Stimulated activated CD4-positive, alpha-beta T cell treated with anti-CD3 and anti-CD28 coated beads, TNF-alpha, amount 100 ng/mL, for 24 hours (primary cell): ENCODE measurements at regions not wholly inside any gene's neighbourhood (a gene's known extent, or its start where the extent isn't known, plus 50 kb on each side); places are given as distances from the start of the nearest gene placed in this dataset.

Experiments used
- DNase-seq, 3 experiments: peaks; one replicate each; pipeline ENCODE4 v3.0.0-alpha.2; 2020; ENCODE audit warnings: low read depth in 3 of 3

DNA sequence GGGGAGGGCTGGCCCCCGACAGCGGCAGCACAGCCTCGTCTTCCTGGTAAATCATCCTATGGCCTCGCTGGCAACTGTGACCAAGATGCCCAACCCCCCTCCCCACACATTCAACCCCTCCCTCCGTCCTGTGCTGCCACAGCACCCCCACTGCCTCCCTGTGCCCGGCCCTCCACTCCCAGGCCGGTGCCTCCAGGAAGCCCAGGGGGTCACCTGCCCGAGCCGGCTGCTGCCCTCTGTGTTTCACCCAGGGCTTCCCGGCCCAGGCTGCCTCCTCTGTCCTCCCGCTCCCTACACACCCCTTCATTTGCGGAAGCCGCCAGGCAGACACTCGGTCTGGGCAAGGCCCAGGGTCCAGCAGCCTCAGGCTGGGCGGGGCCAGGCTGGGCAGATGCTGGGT lies 188.6 kb downstream of the RBFOX3 start:
- DNase-seq: no peak

DNA sequence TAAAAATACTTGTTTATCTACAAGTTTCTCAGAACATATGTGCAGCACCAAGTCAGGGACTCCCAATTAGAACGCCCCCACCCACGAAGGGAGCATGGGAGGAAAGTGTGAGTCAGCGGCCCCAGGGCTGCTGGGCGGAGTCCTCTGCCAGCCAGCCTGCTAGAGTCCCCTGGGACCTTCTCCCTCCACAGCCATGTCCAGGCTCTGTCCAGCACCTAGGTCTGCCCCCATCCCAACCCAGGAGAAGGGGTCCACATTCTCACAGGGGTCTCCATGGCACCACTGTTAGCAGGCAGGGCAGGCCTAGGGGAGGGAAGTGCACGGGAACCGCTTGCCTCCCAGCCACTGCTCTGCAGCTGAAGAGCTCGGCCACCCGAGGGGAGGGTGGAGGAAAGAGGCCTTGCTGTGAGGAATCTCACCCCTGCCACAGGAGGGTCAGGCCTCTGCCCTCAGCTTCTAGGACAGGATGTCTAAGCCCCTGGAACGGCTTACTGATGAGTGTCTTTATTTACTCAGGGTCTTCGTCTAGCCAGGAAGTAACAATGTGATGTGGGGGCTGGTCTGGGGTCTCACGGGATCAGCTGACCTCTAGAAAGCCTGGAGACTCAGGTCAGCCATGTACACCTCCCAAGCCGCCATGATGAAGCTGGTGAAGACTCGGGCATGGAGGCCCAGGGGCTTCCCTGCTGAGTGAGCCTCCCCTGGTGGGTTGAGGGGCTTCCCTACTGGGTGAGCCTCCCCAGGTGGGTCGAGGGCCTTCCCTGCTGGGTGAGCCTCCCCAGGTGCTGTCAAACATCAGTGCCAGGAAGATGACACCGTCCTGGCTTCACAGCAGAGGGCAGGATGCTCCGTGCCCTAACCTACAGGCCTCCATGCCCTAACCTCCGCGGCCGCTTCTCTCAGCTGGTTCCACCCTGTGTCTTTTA lies 190.3 kb downstream of the RBFOX3 start:
- DNase-seq: peak in 2 of 3 experiments; percentile 8 to 53

DNA sequence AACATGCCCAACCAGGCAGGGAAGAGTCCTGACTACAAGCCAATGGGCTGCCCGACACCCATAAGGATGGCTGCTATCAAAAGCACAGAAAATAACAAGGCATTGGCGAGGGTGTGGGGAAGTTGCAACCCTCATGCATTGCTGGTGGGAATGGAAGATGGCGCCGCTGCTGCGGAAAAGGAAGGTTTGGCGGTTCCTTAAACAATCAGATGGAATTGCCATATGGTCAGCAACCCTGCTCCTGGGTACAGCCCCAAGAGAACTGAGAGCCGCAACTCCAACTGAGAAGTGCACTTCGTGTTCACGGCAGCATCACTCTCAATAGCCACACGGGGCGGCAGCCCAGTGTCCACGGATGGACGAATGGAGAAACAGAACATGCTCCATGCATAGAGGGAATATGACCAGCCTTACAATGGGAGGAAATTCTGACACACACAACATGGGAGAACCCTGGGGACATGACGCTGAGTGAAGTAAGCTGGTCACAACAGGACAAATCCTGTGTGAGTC lies 193.3 kb downstream of the RBFOX3 start:
- DNase-seq: no peak

DNA sequence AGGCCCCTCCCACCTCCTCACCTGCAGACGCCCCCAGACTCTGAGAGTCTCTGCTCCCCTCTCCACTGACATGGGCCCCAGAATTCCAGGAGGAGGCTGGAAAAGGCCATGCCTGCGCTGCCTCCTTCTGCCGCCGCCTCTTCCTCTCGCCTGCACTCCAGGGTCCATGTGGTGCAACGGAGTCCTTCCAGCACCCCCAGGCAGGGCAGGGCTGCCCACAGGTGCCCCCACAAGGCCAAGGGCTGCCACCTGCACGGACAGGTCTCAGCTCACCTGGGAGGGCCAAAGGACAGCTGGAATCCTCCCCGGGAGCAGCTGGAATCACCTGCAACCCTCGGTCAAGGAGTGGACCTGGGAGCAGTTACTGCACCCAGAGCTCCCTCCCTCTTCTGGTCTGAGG lies 194.9 kb downstream of the RBFOX3 start:
- no peak for DNase-seq

DNA sequence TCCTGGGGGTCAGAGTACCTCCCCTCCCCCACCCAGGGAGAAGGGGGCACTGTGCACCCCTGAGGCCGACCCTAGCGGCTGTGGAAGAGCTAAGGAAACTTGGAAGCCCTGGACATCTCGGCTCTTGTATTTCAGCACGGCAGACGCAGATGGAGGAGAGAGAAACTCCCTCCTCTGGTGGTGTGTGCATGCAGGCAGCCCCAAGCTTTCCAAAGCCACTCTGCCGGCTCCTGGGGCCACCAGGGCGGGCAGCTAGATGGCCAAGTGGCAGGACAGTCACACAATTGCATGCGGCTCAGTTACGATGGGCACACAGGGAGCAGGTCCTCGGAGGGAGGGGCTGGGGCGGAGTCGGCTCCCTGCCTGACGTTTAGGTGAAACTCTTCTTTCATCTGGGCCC lies 195.5 kb downstream of the RBFOX3 start:
- no peak for DNase-seq

DNA sequence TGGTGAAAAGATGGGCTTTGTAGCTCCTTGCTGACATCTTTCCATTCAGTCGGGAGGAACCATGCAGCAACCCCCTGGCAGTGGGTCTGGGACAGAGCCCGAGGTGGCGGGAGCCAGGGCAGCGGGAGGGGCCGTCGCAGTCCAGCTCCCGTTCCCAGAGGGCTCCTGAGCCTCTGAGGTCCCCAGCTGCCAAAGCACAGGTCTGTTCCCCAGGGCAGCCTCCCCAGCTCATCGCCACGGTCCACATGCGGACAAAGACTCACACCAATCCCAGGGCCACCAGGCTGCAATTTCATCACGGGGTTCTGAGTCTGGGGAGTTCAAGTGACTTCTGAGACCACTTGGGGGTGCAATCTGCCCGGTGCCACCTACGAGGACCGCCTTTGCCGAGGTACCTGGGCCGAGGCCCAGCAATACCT lies 196.0 kb downstream of the RBFOX3 start:
- no peak for DNase-seq

DNA sequence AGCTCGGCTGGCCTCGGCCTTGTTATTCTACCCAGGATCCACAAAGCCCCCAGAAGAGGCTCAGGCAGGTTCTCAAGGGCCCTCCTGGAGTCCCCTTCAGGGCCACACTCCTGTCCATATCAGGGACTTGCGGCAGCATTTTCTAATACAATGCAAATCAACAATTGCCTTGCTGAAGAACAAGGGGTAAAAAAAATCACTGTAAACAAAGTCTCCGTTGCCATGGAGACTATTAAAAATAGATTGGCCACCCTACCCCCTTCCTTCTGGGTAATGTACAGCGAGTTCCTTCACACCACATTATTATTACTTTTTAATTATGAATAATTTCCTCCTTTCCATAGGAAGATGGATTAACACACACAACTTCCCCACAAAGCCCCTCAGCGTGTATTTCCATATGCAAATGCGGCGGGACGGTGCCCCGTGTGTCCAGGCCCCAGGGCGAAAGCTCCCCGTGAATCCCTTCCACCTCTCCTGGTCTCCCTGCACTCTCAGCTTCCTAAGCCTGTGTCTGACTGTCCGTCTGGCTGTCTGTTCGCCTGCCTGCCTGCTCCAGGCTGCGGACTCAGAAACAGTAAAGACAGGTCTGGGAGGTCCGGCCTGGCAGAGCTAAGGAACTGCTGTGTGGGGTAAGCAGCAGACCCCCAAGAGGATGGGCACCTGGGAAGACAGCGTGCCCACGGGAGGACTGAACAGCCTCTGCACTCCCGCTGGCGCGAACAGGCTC lies 196.6 kb downstream of the RBFOX3 start:
- no peak for DNase-seq

DNA sequence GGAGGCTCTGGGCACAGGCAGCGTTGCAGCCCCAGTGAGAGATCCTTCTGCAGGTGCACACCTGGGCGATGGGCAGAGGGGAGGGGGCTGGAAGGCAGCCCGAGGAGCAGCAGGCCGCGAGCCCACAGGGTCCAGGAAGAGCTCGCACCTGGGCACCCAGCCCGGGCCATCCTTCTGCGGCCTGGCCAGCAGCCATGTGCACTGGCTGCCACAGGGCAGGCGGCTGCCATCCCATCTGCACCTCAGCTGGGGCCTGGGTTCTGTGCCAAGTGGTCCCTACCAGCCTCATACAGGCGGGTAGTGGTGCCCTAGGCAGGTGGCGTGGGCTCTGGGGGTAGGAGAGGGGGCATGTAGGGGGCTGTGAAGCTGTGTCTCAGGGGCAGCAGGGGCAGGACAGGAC lies 197.2 kb downstream of the RBFOX3 start:
- DNase-seq: no peak

DNA sequence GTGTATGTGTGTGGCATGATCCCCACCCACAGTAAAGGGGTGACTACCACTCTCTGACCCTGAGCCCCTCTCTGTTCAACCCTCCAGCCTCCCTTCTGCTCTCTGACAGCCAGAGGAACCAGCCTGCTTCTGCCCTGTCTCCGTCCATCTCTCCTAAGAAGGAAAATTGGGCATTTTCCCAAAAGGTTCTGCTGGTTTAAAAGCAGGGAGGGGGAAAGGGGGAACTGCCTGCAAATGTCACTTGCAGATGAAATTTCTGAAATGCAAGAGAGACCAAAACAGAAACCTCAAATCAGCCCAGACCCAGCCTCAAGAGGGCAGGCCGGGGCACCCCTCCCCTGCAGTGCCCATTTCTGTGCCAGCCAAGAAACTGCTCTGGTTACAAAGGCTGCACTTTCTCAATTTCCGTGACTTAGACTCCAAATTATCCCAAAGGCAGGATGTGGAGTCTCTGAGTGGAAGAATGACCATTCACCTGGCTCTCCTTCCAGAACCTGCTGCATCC lies 197.9 kb downstream of the RBFOX3 start:
- no peak for DNase-seq

DNA sequence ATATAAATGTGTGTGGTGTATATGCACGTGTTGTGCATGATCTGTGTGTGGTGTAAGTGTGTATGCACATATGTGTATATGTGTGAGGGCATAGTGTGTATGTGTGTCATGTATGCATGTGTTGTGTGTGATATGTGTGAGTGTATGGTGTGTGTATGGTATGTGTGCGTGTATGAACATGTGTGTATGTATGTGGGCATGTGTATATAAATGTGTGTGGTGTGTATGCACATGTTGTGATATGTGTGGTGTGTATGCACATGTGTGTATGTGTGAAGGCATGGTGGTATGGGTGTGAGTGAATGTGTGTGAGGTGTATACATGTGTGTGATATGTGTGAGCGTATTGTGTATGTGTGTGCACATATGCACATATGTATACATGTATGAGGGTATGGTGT lies 198.7 kb downstream of the RBFOX3 start:
- DNase-seq: no peak

DNA sequence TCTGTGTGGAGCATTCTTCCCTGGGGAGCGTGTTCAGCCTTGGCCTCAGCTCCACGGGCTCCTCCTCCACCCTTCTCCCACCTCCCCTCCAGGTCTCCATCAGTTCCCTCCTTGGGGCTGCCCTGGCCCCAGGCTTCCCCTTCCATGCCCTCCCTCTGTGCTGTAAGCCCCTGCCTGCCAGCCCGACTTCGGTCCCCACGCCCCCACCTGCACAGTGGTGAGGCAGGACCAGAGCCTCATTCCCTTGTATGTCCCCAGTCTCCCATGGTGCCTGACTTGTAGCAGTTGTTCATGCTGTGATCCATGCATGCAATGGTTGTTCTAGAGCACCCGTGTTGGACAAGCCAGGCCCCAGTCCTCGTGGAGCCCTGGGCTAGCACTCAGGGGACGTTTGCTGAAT lies 199.4 kb downstream of the RBFOX3 start:
- no peak for DNase-seq

DNA sequence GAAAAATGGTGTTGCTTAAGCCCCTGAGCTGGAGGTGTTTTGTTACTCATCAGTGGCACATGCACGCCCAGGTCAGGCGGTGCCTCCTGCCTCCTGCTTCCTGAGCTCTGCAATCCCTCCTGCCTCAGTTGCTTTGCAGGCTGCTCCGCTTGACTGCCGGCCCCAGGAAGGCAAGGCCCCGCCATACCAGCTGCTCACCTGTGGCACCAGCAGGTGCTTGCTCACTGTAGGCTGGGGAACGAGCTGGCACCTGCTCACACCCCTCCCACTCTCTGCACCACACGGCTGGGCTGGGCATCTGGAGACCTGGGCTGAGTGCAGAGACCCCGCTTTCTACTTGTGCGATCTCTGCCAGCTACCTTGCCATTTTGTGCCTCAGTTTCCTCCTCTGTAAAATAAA lies 200.2 kb downstream of the RBFOX3 start:
- DNase-seq: no peak

DNA sequence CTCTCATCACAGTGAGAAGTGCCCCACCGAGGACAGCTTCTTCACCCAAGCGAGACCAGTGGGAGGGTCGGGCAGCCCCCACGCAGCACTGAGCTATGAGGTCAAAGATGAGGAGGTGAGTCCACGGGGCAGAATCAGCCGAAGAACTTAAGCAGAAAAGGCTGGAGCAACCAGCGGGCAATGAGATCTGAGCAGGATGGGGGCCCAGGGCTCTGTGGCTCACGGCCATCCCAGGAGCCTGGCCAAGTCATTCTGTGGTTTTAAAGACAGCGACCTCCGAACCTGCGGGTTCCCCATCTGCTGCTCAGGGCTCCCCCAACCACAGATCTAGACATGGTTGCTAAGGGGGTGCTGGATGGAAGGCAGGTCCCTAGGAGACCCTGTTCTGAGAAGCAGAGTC lies 202.6 kb downstream of the RBFOX3 start:
- no peak for DNase-seq

DNA sequence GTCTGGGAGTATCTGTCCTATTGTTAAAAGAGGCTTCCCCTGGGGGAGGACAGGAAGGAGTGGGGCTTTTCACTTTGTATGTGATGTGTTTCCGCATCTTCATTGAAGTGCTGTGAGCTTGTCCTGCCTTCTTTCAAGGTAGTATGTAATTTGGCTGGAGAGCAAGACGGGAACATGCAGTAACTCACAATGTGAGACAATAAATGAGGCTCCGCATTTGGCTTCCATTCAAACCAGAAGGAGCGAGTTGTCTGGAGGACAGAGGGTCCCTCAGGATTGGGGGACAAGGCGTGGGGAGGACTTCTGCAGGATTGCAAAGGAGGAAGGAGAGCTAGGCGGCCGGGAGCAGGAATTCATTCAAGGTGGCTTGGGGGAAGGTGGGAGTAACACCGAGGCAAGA lies 203.5 kb downstream of the RBFOX3 start:
- no peak for DNase-seq

DNA sequence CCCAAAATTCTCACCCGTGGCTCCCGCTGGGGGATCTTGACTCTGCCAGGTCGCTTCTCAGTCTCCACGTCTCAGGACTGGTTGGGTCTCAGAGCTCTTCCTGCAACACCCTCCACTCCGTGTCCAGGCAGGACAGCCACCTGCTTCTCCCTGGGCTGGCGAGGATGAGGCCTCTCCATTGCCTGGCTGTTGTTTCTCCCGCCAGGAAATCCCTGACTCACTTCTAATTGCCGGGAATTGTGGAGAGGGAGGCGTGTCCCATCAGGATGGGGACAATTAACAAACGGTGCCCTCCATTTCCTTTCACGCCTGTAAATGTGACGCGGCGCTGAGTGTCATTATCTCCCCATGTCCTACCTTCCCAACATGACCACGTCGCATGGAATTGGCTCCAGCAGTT lies 204.5 kb downstream of the RBFOX3 start:
- no peak for DNase-seq

DNA sequence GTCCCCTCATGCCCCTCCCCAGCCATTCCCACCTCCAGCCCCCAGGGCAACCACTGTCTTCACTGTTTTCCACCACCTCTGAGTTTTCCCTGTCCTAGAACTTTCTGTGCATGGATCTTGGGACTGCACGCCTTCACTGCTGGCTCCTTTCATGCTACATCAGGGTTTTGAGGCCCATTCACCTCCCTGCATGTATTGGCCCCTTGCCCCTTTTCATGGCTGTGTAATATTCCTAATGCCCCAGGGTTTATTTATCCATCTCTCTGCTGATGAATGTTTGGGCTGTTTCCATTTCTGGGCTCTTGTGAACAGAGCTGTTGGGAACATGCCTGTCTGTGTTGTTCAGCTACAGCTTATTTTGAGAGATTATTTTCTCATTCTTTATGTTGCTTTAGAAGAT lies 205.0 kb downstream of the RBFOX3 start:
- no peak for DNase-seq

DNA sequence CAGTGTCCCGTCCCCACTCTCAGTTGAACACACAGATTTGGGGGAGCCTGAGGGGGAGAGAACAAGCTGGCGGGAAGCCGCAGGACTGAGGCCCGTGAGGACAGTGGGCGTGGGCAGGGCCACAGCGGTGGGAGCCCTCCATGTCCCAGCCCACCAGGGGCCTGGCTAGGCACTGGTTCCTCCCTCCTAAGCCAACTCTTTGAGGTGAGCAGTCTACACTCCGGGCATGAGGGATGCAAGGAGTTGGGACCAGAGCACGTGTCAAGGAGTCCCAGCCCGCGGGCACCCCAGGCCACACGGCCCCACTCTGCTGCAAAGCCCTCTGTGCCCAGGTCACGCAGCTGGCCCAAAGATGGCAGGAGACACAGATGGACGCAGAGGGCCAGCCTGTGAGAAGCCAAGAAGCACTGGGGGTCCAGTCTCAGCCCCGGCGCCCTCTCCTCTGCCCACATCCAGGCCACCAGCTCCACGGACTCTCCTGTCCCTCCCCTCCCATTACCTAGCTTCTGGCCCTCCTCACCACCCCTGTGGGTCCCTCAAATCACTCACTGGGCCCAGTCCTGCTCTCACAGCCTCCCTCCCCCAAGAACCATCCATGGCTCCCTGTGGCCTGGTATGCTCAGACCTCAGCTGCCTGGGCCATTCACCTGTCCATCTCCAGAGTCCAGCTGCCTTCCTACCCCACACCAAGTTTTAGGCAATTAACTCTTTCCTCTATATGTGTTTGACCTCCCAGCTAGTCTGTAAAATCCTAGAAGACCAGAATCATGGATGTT lies 206.5 kb downstream of the RBFOX3 start:
- no peak for DNase-seq

DNA sequence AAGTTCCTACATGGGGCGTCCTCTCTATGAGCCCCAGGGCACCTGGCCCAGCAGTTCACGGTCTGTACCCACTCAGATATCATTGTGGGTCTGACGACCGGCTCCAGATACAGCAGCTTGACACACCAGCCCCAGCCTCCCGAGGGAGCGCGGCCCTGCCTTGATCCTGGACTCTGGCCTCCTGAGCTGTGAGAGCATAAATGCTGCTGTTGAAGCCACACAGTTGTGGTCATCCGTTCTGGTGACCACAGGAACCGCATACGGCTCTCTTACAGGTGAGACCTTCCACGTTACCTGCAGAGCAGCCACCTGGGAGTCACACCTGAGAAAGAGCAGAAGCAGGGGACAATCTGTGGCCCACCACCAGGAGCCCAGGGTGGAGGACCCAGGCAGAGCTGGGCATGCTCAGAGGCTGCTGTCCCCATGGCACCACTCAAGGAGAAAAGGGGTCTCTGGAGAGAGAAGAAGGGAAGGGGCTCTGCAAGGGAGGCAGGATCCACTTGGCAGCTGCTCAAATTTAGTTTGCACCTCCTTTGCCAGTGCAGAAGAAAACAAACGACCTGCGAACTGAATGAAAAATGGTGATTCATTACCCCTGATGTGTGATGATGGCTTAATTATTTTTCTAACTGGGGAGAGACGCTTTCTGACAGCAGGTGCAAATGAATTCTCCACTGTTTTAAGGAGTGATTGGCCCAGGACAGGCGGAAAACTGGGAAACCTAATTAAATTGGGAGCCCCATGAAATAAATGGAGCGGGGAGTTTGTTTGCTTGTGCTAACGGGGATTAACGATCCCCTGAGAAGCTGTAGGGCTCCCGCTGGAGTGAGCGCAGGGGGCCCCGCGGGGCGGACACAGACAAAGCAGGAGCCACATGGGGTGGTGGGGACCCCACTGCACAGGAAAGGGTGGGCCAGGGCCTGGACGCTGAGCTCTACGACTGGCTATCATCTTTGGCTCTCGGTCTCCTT lies 208.9 kb downstream of the RBFOX3 start:
- no peak for DNase-seq

DNA sequence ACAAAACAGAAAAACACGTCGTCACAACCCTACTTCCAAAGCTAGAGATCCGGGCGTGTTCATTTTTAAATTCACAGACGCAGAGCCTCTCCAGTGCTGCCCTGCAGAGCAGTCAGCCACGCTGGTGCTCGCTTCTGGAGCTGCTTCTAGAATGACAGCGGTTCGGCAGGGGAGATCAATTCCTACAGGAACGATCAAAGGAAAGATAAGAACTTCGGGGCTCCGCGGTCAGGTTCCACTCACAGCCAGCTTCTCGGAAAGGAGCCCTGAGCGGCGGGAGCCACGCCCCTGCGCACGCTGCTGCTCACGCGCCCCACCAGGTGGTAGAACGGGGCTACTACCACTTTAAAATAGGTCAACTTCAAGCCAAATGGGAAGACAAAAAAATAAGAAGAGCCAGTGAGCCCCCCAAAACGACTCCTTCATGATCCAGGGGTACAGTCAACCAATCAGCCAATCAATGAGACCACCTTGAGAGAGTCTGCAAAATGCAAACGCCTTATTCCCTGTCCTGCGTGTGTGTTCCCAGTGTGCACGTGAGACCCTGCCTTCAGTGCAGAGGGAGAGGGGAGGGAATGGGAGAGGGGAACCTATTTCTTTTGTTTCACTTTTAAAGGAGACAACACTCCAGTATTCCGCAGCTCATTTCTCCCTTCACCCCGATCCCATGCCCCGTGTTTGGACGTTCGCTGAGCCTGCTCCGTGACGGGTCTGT lies 209.7 kb downstream of the RBFOX3 start:
- peak; percentile 50 to 65 (median 52) for DNase-seq

DNA sequence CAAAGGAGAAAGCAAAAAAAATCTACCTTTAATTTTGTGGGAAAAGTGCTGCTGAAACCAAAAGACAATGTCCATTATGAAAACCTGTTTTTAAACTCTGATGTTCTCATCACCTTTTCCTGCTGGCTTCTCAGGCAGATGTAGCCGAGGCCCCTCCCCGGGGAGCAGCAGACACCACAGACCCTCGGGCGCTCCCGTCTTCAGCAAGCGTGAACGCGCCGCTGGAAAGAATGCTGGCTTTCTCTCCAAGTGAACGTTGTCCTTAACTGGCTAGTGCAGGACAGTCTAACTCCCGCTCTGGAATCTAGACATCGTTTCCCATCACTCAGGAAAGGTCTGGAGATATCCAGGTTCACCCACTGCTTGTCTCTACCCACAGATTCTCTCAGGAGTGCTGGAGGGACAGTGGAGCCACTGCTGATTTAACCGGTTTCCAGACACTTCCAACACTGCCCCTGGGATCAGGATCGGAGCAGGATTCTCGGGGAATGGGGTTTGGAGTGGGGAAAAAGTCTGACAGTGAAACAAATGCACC lies 211.2 kb downstream of the RBFOX3 start:
- no peak for DNase-seq
